Activated CD8-positive, alpha-beta memory T cell treated with anti-CD3 and anti-CD28 coated beads, Interleukin-2, amount 10 ng/mL, durations not matched to agents 7 days and 5 days (primary cell): ENCODE measurements at regions not wholly inside any gene's neighbourhood (a gene's known extent, or its start where the extent isn't known, plus 50 kb on each side); places are given as distances from the start of the nearest gene placed in this dataset.

Experiments used
- ATAC-seq: fragments of 150-1000 bp; cut with Tn5 transposase; one replicate; pipeline ENCODE4 v1.10.0; 2021; ENCODE audit warnings: moderate library complexity
- CTCF ChIA-PET: fragments of 350-600 bp; sonication (Branson Sonifier 250); formaldehyde crosslinking; loops from one replicate; lab custom pipeline; 2021; ENCODE audit warnings: antibody characterized with exemption; lab: Charles Lee
- DNase-seq: peaks from one replicate; pipeline ENCODE4 v3.0.0-alpha.2; 2020
- H3K27ac Mint-ChIP-seq: one replicate; pipeline ENCODE4 v1.8.0; 2021; ENCODE audit warnings: mild to moderate bottlenecking, mixed read lengths
- H3K27me3 Mint-ChIP-seq: one replicate; pipeline ENCODE4 v1.8.0; 2021; ENCODE audit warnings: mixed read lengths
- H3K36me3 Mint-ChIP-seq: one replicate; pipeline ENCODE4 v1.8.0; 2021; ENCODE audit warnings: mild to moderate bottlenecking, mixed read lengths
- H3K4me1 Mint-ChIP-seq: one replicate; pipeline ENCODE4 v1.8.0; 2021; ENCODE audit warnings: mixed read lengths
- H3K4me3 Mint-ChIP-seq: one replicate; pipeline ENCODE4 v1.8.0; 2021; ENCODE audit warnings: mild to moderate bottlenecking, moderate library complexity, mixed read lengths
- H3K9me3 Mint-ChIP-seq: one replicate; pipeline ENCODE4 v1.8.0; 2022; ENCODE audit warnings: low read depth, mixed read lengths

DNA sequence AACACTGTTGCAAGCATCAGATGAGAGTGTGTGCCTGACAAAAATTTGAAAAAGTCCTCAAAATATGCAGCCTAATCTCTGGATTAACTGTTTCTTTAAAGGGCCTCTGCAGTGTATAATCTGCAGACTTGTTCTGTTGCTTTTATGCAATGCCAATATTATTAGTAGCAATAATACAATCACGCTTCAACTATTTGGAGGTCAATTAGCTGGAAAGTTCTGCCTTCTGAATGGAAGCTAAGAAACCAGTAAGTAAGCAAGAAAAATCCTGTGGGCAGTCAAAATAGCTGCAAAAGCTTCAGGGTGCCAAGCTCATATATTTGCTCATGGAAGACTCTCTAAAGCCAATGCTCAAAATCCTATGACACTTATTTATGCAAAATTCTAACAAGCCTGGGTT is 153.2 kb upstream of the NR2F2 start:
- no peak for ATAC-seq
- DNase-seq: no peak
- Mint-ChIP-seq H3K9me3 (no peaks in the 10 kb centered on the region), H3K4me3 (no peak overlapping the region), H3K27me3 (no peaks in the 10 kb centered on the region), H3K27ac (no peak overlapping the region), H3K4me1 (no peaks in the 10 kb centered on the region), H3K36me3 (no peaks in the 10 kb centered on the region)
- CTCF ChIA-PET: no interaction called here

DNA sequence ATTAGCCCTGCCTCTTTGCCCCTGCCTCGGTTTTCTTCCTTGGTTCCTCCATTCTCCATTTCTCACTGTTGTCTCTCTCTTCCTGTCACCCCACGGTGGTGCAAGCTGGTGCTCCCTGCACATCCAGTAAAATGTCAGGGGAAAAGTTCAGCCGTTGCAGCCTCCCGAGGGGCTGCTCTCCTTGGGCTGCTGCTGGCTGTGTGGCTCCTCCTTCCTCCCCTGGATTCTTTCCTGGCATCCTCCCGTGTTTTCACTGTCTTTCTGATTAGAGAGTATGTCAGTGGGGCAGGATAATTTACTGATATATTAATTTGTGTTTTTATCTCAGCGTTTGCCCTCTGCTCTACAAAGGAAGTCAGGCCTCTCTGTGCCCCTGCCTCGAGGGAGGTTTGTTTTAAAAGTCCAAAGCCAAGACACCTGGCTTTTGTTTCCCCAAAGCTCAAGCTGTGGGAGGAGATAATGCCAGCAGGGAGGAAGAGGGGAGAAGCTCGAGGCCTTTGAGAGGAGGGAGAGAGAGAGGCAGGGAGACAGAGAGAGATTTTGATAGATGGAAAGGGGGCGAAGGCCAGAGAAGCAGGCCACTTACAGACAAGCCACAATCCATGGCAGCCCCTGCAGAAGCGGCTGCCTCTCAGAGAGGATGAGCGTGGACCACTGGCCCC is 150.3 kb upstream of the NR2F2 start:
- no peak overlapping the region for H3K4me3 Mint-ChIP-seq
- DNase-seq (no peak), ATAC-seq (no peak)
- no peaks in the 10 kb centered on the region for H3K27me3 Mint-ChIP-seq
- H3K4me1 Mint-ChIP-seq: no peaks in the 10 kb centered on the region
- H3K36me3 Mint-ChIP-seq: no peaks in the 10 kb centered on the region
- CTCF ChIA-PET: no interaction called here
- no peak overlapping the region for H3K27ac Mint-ChIP-seq
- H3K9me3 Mint-ChIP-seq: no peaks in the 10 kb centered on the region

DNA sequence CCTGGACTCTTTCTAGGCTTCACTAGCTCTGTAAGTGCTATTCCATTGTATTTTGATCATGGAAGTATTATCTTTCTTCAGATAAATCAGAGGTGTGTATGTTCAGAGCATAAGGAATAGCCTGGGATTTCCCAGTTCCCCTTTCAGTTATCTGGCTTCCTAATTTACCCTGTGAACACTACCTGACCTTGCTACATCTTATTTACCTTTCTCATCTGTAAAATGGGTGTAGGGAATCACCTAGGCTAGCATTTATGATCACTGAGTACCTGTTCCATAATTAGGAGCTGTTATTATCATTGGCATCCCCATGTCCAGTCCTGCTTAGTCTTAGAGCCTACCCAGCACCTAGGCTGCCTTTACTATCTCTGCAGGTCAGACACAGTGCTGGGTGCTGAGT is 149.3 kb upstream of the NR2F2 start:
- no peak for ATAC-seq
- no peaks in the 10 kb centered on the region for H3K4me1 Mint-ChIP-seq
- H3K9me3 Mint-ChIP-seq: no peaks in the 10 kb centered on the region
- no peak overlapping the region for H3K4me3 Mint-ChIP-seq
- DNase-seq: no peak
- H3K36me3 Mint-ChIP-seq: no peaks in the 10 kb centered on the region
- H3K27ac Mint-ChIP-seq: no peak overlapping the region
- CTCF ChIA-PET: no interaction called here
- H3K27me3 Mint-ChIP-seq: no peaks in the 10 kb centered on the region

DNA sequence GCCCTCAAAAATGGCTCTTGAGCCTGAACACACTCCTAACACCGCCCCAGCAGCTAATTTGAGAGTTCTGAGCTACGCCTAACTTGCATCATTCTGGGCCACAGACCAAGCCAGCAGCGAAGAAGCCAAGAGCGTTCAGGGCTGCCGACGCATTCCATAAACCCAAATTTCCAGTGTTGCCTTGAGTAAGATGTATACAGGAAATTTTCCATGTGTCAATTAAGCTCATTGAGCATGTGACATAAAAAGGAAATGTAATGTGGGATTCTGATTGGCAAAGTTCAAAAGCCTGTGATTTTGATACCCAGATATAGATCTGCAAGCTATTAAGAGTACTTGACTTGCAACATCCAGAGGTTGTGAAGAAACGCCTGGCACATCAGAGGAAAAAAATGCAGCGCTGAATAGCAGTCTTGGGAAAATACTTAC is 148.6 kb upstream of the NR2F2 start:
- Mint-ChIP-seq H3K27ac (no peak overlapping the region), H3K9me3 (no peaks in the 10 kb centered on the region), H3K27me3 (no peaks in the 10 kb centered on the region), H3K4me1 (no peaks in the 10 kb centered on the region), H3K36me3 (no peaks in the 10 kb centered on the region), H3K4me3 (no peak overlapping the region)
- ATAC-seq (no peak), DNase-seq (no peak)
- CTCF ChIA-PET: no interaction called here

DNA sequence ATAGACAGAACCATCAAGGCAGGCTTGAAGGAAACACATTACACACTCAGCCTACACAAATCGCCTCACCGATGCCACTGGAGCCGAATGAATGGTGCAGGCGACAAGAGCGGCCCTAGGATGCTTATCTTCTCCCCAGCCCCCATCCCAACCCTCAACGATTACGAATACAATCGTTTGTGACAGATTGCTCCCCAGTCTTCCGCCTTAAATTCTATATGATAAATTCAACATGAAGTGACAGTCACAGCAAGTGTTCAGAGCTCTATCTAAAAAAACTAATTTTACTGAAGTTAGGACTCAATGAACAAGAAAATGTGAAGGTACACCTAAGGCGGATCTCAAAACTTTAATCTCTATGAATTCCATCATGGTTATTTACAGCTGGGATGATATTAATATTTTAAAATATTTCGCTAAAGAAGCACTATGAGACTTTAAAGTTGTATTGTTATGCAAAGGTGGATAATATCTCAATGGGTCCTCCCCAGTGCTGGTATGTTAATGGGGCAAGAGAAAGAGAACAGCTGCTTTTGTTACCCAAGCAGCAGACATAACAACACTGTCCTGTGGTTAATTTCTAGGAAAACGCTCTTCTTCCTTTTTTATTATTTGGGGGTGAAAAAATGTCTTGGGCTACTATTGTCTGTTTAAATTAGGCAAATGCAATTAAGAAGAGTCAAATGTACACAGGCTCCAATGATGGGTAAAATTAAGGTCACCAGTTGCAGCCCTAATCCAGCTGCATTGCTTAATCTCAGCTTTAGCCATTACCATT is 147.6 kb upstream of the NR2F2 start:
- Mint-ChIP-seq H3K4me1 (no peaks in the 10 kb centered on the region), H3K27ac (no peak overlapping the region), H3K36me3 (no peaks in the 10 kb centered on the region), H3K4me3 (no peak overlapping the region), H3K9me3 (peaks cover 4% of the 10 kb centered on the region), H3K27me3 (no peaks in the 10 kb centered on the region)
- DNase-seq (no peak), ATAC-seq (no peak)
- CTCF ChIA-PET: no interaction called here

DNA sequence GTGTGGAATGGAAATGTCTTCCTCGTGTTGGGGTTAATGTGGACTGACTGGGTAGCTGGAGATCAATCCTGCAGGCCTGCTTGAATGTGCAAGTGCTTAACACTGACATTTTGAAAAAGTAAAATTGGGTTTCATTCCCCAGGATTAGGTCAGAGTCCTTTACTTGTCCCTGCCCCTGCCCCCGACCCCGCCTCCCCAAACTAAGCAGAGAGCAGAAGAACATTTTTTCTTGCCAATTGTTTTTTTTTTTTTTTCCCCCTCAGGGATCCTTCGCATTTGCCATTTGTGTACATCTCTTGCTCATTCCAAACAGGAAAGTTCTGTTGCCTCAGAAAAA is 147.0 kb upstream of the NR2F2 start:
- H3K4me3 Mint-ChIP-seq: no peak overlapping the region
- H3K4me1 Mint-ChIP-seq: no peaks in the 10 kb centered on the region
- peaks cover 4% of the 10 kb centered on the region for H3K9me3 Mint-ChIP-seq
- H3K27me3 Mint-ChIP-seq: no peaks in the 10 kb centered on the region
- no peaks in the 10 kb centered on the region for H3K36me3 Mint-ChIP-seq
- ATAC-seq (no peak), DNase-seq (no peak)
- CTCF ChIA-PET: no interaction called here
- H3K27ac Mint-ChIP-seq: no peak overlapping the region

DNA sequence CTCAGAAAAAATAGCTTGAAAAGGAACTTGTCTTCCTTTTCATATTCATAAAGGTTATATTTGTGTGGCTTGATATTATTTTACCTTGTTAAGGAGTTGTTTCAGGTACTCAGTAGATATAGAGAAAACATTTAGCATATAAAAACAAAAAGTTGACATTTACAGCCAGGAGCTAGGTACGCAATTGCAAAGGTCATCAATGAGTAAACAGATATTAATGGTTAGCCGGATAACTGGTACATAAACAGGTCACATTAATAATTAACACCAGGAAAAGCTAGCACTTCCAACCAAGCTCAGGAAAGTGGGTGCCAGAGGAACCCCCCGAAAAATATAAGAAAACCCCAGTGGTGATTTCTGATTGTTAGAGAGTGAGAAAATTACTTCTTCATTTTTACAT is 146.6 kb upstream of the NR2F2 start:
- ATAC-seq (no peak), DNase-seq (no peak)
- Mint-ChIP-seq H3K9me3 (peaks cover 4% of the 10 kb centered on the region), H3K27ac (no peak overlapping the region), H3K4me1 (no peaks in the 10 kb centered on the region), H3K4me3 (no peak overlapping the region), H3K36me3 (no peaks in the 10 kb centered on the region), H3K27me3 (no peaks in the 10 kb centered on the region)
- CTCF ChIA-PET: no interaction called here

DNA sequence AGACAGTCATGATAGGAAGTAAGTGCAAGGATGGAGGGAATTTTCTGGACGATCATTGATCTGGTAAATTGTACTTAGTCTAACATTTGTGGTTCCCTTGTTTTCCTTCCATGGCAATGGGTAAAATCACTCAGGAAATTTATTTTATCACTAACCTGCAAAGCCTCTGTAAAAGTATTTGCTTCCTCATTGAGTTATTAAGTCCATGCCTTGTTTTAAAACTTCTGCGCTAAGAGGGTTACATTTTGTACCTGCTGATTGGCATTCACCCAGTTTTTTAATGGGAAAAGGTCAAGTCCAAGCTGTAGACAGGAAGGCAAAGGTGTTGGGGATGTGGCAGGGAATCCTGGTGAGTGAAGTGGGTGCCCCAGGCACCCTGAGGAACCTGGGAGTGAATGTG is 146.2 kb upstream of the NR2F2 start:
- CTCF ChIA-PET: no interaction called here
- peaks cover 4% of the 10 kb centered on the region for H3K9me3 Mint-ChIP-seq
- H3K36me3 Mint-ChIP-seq: no peaks in the 10 kb centered on the region
- H3K27me3 Mint-ChIP-seq: no peaks in the 10 kb centered on the region
- DNase-seq: no peak
- H3K4me3 Mint-ChIP-seq: no peak overlapping the region
- H3K27ac Mint-ChIP-seq: no peak overlapping the region
- no peak for ATAC-seq
- H3K4me1 Mint-ChIP-seq: no peaks in the 10 kb centered on the region

DNA sequence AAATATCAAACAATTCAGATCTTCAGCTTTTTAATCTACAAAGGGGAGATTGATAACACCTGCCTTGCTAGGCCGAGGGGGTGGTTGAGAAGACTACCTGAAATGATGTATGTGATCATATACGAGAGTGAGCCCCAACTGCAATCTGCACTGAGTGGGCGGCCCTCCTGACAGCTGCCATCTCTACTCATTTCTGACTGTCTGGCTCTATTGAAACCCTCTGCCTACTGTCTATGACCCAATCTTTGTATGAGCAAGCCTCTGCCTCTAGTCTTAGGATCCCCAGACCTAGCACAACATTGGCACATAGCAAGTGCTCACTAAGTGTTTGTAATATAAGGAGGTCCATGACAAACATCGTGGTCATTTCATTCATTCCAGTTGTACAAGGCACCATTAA is 144.4 kb upstream of the NR2F2 start:
- H3K27me3 Mint-ChIP-seq: no peaks in the 10 kb centered on the region
- DNase-seq (no peak), ATAC-seq (no peak)
- no peaks in the 10 kb centered on the region for H3K36me3 Mint-ChIP-seq
- H3K4me3 Mint-ChIP-seq: no peak overlapping the region
- CTCF ChIA-PET: no interaction called here
- no peak overlapping the region for H3K27ac Mint-ChIP-seq
- H3K4me1 Mint-ChIP-seq: no peaks in the 10 kb centered on the region
- peaks cover 6% of the 10 kb centered on the region for H3K9me3 Mint-ChIP-seq

DNA sequence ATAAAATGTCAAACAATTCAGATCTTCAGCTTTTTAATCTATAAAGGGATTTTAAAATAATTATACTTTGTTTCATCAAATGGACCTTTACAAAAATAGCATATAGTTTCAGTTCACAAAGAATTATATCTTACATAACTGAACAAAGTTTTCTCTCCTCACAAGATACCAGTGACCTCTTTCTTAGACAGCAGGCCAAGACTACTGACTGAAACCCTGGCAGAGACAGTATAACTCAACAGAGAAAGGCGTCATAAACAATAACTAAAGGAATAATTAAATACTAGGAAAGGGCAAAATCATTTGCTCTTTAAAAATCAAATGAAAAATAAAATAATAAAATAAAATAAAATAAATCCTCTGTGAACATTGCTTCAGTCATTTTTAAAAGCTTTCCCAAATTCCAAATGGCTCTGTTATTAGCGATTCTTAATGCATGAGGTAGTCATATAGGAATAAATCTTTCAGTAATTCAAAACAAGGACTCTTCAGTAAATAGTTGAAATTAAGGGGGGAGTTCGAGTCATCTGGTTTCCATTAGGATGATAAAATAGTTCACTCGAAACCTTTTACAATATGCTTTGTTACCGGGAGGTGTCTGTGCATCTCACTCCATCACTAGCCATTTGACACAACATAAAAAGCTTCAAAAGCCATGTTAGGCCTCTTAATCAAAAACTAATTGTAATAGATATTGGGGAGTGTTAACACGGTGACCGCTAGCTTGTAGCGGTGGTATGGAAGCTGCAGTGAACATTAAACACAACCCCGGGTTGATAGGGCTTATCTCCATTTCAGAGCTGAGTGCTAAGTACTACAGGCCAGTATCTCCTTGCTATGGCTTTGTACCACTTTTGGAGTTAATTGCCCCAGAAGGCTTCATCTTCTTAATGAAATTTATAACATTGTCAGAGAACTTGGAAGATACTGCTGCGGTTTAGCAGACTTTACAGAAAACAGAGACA is 142.9 kb upstream of the NR2F2 start:
- H3K36me3 Mint-ChIP-seq: no peaks in the 10 kb centered on the region
- H3K27ac Mint-ChIP-seq: no peak overlapping the region
- no peaks in the 10 kb centered on the region for H3K27me3 Mint-ChIP-seq
- DNase-seq (no peak), ATAC-seq (no peak)
- CTCF ChIA-PET: interaction anchor here (0.7 kb wide), 1 partner anchor 139 kb away, joined by 3 read pairs; no protein-coding TSS in a partner anchor
- no peak overlapping the region for H3K4me3 Mint-ChIP-seq
- H3K9me3 Mint-ChIP-seq: peaks cover 6% of the 10 kb centered on the region
- H3K4me1 Mint-ChIP-seq: no peaks in the 10 kb centered on the region

DNA sequence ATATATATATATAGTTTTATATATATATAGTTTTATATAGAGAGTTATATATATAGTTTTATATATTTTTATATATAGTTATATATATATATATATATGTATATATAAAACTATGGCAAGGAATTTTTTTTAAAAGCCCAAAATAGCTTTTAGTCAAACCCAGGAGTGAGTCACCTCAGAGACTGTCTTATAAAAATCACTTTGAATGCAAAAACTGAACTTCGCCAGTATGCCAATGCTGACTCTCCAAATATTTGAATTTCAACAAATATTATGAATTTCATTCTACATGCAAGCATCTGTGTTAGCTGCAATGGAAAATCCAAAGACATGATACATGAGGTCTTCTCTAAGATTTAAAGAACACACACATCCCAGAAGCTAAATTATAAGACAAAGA is 132.8 kb upstream of the NR2F2 start:
- no peaks in the 10 kb centered on the region for H3K27me3 Mint-ChIP-seq
- H3K9me3 Mint-ChIP-seq: peaks cover 6% of the 10 kb centered on the region
- DNase-seq (no peak), ATAC-seq (no peak)
- H3K4me3 Mint-ChIP-seq: no peak overlapping the region
- H3K27ac Mint-ChIP-seq: no peak overlapping the region
- CTCF ChIA-PET: no interaction called here
- no peaks in the 10 kb centered on the region for H3K36me3 Mint-ChIP-seq
- H3K4me1 Mint-ChIP-seq: no peaks in the 10 kb centered on the region

DNA sequence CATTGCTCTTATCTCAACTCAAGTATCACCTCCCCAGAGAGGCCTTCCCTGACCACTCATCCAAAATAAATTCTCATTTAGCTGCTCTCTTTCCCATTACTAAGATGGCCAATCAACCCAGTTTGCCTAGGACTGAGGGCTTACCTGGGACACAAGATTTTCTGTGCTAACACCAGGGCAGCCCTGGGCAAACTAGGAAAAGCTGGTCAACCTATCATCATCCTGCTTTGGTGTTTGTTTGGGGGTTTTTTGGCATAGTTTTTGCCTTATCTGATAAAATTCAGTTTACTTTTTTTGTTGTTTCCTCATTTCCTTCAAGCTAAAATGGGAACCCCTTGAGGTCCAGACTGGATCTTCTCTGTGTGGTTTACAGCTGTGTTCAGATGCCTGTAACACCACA is 131.4 kb upstream of the NR2F2 start:
- CTCF ChIA-PET: no interaction called here
- no peaks in the 10 kb centered on the region for H3K27me3 Mint-ChIP-seq
- no peak overlapping the region for H3K4me3 Mint-ChIP-seq

DNA sequence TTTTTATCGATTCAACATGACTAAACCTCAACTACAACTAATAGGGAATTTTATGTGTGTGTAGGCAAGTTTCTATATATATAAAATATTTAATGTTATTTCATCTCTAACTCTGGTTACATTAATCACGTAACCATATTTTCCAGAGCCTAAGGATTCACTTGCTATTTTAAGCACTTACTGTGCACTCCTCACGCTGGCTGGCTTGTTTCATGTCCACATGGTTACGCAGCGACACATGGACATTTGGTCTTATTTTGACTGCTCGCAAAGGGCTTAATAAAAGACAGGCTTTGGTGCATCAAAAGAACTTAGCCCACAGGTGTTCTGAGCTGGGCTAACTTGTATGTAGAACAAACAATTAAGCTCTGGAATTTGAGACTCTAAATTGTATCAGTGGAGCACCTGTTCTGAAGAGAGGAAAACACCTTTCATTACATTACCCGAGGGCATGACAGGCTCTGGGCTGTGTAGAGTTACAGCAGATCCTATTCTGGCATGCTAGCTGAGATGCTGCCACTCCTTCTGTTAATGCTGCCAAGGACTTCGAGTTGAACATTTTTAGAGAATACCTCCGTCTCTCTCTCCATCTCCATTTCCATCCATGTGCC is 130.0 kb upstream of the NR2F2 start:
- no peak overlapping the region for H3K27ac Mint-ChIP-seq
- H3K27me3 Mint-ChIP-seq: no peaks in the 10 kb centered on the region
- no peak overlapping the region for H3K4me3 Mint-ChIP-seq
- CTCF ChIA-PET: no interaction called here
- H3K9me3 Mint-ChIP-seq: peaks cover 6% of the 10 kb centered on the region
- no peaks in the 10 kb centered on the region for H3K4me1 Mint-ChIP-seq
- no peak for DNase-seq
- ATAC-seq: no peak
- no peaks in the 10 kb centered on the region for H3K36me3 Mint-ChIP-seq

More for the DNA sequence above, 131.4 kb upstream of the NR2F2 start:
- no peaks in the 10 kb centered on the region for H3K36me3 Mint-ChIP-seq
- H3K9me3 Mint-ChIP-seq: peaks cover 6% of the 10 kb centered on the region
- ATAC-seq (no peak), DNase-seq (no peak)
- no peaks in the 10 kb centered on the region for H3K4me1 Mint-ChIP-seq
- no peak overlapping the region for H3K27ac Mint-ChIP-seq
